Parathyroid adenoma (tissue), 2 donors: ENCODE measurements at regions not wholly inside any gene's neighbourhood (a gene's known extent, or its start where the extent isn't known, plus 50 kb on each side); places are given as distances from the start of the nearest gene placed in this dataset.

Source experiments
- H2AFZ ChIP-seq: fragments of 300-600 bp; sonication (generic); one replicate; pipeline ENCODE4 v1.7.0; 2017; ENCODE audit warnings: antibody characterized with exemption, mild to moderate bottlenecking
- H3K27ac ChIP-seq: fragments of 300-600 bp; sonication (generic); one replicate; pipeline ENCODE4 v1.7.0; 2017
- H3K27me3 ChIP-seq: fragments of 300-600 bp; sonication (generic); one replicate; pipeline ENCODE4 v1.7.0; 2017; ENCODE audit warnings: low read length; ENCODE audit not compliant: control insufficient read depth, insufficient read depth
- H3K36me3 ChIP-seq: fragments of 300-600 bp; sonication (generic); one replicate; pipeline ENCODE4 v1.7.0; 2017; ENCODE audit warnings: low read length; ENCODE audit not compliant: control insufficient read depth, insufficient read depth
- H3K4me1 ChIP-seq: fragments of 300-600 bp; sonication (generic); one replicate; pipeline ENCODE4 v1.7.0; 2017; ENCODE audit warnings: control low read depth
- H3K4me2 ChIP-seq: fragments of 300-600 bp; sonication (generic); one replicate; pipeline ENCODE4 v1.7.0; 2017; ENCODE audit warnings: low read length
- H3K4me3 ChIP-seq: fragments of 300-600 bp; sonication (generic); one replicate; pipeline ENCODE4 v1.7.0; 2017; ENCODE audit warnings: low read depth, low read length
- H3K79me2 ChIP-seq: fragments of 300-600 bp; sonication (generic); one replicate; pipeline ENCODE4 v1.7.0; 2017; ENCODE audit warnings: control low read depth
- H3K9ac ChIP-seq: fragments of 300-600 bp; sonication (generic); one replicate; pipeline ENCODE4 v1.7.0; 2017; ENCODE audit warnings: mild to moderate bottlenecking
- H3K9me3 ChIP-seq: fragments of 300-600 bp; sonication (generic); one replicate; pipeline ENCODE4 v1.7.0; 2017; ENCODE audit warnings: low read length; ENCODE audit not compliant: control insufficient read depth
- CTCF ChIP-seq: fragments of 300-600 bp; sonication (generic); IDR thresholded peaks from one replicate; pipeline ENCODE4 v1.7.0; 2017; ENCODE audit warnings: antibody characterized with exemption, mild to moderate bottlenecking
- donor health status: primary hyperparathyroidism.

GRCh38 chr10:125355657-125356056, 195.3 kb upstream of the CTBP2 start:
- no peaks in the 10 kb centered on the region for H3K27me3 ChIP-seq
- H3K4me3 ChIP-seq: no peak overlapping the region
- H3K4me2 ChIP-seq: no peak overlapping the region
- no peaks in the 10 kb centered on the region for H3K36me3 ChIP-seq
- H3K9ac ChIP-seq: no peak overlapping the region
- no peak for TF ChIP-seq CTCF
- H3K27ac ChIP-seq: no peak overlapping the region
- no peaks in the 10 kb centered on the region for H3K79me2 ChIP-seq
- H2AFZ ChIP-seq: no peak overlapping the region
- no peaks in the 10 kb centered on the region for H3K9me3 ChIP-seq
- no peaks in the 10 kb centered on the region for H3K4me1 ChIP-seq

- Histone ChIP-seq H3K27ac (no peak overlapping the region), H3K36me3 (no peaks in the 10 kb centered on the region), H3K79me2 (no peaks in the 10 kb centered on the region), H3K4me2 (no peak overlapping the region), H3K27me3 (no peaks in the 10 kb centered on the region), H2AFZ (no peak overlapping the region), H3K9me3 (no peaks in the 10 kb centered on the region), H3K4me1 (no peaks in the 10 kb centered on the region), H3K9ac (no peak overlapping the region), H3K4me3 (no peak overlapping the region)
- no peak for TF ChIP-seq CTCF
Observed at GRCh38 chr10:125350519-125350918, 190.2 kb upstream of the CTBP2 start.

- H3K4me2 ChIP-seq: no peak overlapping the region
- no peaks in the 10 kb centered on the region for H3K4me1 ChIP-seq
- H3K79me2 ChIP-seq: no peaks in the 10 kb centered on the region
- H3K27ac ChIP-seq: no peak overlapping the region
- no peak overlapping the region for H2AFZ ChIP-seq
- no peaks in the 10 kb centered on the region for H3K27me3 ChIP-seq
- H3K9me3 ChIP-seq: no peaks in the 10 kb centered on the region
- no peak for TF ChIP-seq CTCF
- no peak overlapping the region for H3K9ac ChIP-seq
- no peaks in the 10 kb centered on the region for H3K36me3 ChIP-seq
- H3K4me3 ChIP-seq: no peak overlapping the region
Observed at GRCh38 chr10:125348536-125348935, 188.2 kb upstream of the CTBP2 start.

GRCh38 chr10:125344573-125345171, 184.3 kb upstream of the CTBP2 start:
- Histone ChIP-seq H3K27me3 (no peaks in the 10 kb centered on the region), H2AFZ (no peak overlapping the region), H3K4me1 (no peaks in the 10 kb centered on the region), H3K4me2 (no peak overlapping the region), H3K4me3 (no peak overlapping the region), H3K9ac (no peak overlapping the region), H3K79me2 (no peaks in the 10 kb centered on the region), H3K27ac (no peak overlapping the region), H3K9me3 (no peaks in the 10 kb centered on the region), H3K36me3 (no peaks in the 10 kb centered on the region)
- no peak for TF ChIP-seq CTCF

GRCh38 chr10:125343983-125344382, 183.6 kb upstream of the CTBP2 start:
- Histone ChIP-seq H3K4me1 (no peaks in the 10 kb centered on the region), H3K27me3 (no peaks in the 10 kb centered on the region), H2AFZ (no peak overlapping the region), H3K4me3 (no peak overlapping the region), H3K36me3 (no peaks in the 10 kb centered on the region), H3K9ac (no peak overlapping the region), H3K79me2 (no peaks in the 10 kb centered on the region), H3K4me2 (no peak overlapping the region), H3K27ac (no peak overlapping the region), H3K9me3 (no peaks in the 10 kb centered on the region)
- no peak for TF ChIP-seq CTCF
